ENCODE measurements at regions not wholly inside any gene's neighbourhood (a gene's known extent, or its start where the extent isn't known, plus 50 kb on each side); places are given as distances from the start of the nearest gene placed in this dataset.

DNA sequence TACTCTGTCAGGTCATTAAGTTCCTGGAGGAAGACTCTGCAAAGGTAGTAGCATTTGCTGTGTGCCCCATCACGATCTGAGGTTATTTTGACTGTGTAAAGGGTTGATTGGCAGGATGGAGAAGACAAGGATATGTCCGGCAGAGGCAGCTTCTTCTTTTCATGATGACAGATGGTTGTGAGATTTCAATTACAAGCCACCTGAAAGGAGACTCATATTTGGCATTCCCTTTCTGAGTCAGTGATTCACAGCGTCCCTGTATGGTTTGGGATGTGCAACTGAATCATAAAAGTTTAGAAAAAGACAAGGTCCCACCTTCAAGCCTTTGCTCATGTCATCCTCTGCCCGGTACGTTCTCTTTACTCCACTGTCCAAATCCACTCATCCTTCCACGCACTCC lies 113.4 kb downstream of the MTNR1B start:
- TF ChIP-seq, protein P1, sequence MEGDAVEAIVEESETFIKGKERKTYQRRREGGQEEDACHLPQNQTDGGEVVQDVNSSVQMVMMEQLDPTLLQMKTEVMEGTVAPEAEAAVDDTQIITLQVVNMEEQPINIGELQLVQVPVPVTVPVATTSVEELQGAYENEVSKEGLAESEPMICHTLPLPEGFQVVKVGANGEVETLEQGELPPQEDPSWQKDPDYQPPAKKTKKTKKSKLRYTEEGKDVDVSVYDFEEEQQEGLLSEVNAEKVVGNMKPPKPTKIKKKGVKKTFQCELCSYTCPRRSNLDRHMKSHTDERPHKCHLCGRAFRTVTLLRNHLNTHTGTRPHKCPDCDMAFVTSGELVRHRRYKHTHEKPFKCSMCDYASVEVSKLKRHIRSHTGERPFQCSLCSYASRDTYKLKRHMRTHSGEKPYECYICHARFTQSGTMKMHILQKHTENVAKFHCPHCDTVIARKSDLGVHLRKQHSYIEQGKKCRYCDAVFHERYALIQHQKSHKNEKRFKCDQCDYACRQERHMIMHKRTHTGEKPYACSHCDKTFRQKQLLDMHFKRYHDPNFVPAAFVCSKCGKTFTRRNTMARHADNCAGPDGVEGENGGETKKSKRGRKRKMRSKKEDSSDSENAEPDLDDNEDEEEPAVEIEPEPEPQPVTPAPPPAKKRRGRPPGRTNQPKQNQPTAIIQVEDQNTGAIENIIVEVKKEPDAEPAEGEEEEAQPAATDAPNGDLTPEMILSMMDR (IDR thresholded peaks at IDR 0.05; ENCODE audit: low read depth, low read length), result no peak
- TF ChIP-seq MYC (IDR thresholded peaks at IDR 0.05; ENCODE audit: low read depth, low read length) (no peak), POLR2A (IDR thresholded peaks at IDR 0.05; ENCODE audit: extremely low read depth, insufficient read length) (no peak)
- TF ChIP-seq, protein P2, sequence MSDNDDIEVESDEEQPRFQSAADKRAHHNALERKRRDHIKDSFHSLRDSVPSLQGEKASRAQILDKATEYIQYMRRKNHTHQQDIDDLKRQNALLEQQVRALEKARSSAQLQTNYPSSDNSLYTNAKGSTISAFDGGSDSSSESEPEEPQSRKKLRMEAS (IDR thresholded peaks at IDR 0.05; ENCODE audit: low read depth, low read length), result no peak
- no peak for DNase-seq (ENCODE audit: low read depth)
- no peak overlapping the region for H3K4me3 ChIP-seq (ENCODE audit: low read depth, low read length)

DNA sequence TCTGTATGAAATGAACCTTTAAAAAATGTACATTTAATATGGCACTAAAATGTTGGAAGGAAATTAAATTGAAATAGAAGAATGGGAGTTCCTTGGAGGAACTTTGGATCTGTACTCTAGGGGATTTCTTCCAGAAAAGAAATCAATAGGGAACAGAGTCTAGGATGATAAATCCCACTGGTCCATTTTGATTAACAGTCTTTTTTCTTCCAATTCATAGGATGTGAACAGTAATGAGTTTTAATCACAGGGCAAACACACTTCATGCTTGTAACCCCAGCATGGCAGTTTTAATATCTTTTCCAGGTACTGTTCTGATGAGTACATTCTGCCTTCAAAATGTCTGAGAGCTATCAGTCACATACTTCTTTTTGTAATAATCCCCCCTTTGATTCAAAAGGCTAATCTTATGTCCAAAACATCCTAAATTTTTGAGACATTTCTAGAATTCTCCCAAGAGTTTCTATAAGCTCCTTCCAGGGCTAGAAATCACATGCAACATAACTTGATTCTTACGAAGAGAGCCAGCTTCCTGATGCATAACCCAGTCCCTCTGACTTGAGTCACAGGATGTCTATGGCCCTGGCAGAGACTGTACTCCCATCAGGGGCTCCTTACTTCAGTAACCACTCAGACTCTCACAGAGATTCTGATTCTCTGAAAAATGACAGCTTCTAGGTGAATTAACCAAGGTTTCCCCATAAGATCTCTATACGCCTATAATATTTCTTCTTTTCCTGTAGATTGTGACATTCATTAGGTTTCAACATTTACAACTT lies 112.9 kb downstream of the SLC36A4 start:
- H3K4me3 ChIP-seq (ENCODE audit: low read depth, low read length), result no peak overlapping the region
- peak; percentile 85 for DNase-seq (ENCODE audit: low read depth)
- TF ChIP-seq, protein P2 (IDR thresholded peaks at IDR 0.05; ENCODE audit: low read depth, low read length), result peak; percentile 33
- TF ChIP-seq MYC (IDR thresholded peaks at IDR 0.05; ENCODE audit: low read depth, low read length), result peak; percentile 52
- TF ChIP-seq, protein P1 (IDR thresholded peaks at IDR 0.05; ENCODE audit: low read depth, low read length), result no peak

DNA sequence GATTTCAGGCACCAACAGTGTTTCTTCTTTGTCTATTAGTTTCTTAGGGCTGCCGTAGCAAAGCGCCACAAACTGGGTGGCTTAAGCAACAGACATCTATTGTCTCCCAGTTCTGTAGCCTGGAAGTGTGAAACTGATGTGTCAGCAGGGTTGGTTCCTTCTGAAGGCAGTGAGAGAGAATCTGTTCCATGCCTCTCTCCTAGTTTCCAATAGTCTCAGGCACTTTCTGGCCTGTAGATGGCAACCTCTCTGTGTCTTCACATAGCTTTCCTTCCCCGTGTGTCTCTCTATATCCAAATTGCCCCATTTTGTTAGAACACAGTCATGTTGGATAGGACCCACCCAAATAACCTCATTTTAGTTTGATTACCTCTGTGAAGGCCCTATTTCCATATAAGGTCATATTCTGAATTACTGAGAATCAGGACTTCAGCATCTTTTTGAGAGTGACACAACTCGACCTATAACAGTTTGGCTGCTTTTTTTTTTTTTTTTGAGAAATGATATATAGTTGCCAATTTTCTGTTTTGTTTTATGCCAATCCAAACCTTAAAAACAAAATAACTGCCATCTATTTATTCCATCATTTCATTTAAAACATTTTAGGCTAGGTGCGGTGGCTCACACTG lies 108.2 kb downstream of the SLC36A4 start:
- H3K4me3 ChIP-seq (ENCODE audit: low read depth, low read length), result no peak overlapping the region
- peak; percentile 69 for DNase-seq (ENCODE audit: low read depth)
- TF ChIP-seq, protein P2 (IDR thresholded peaks at IDR 0.05; ENCODE audit: low read depth, low read length), result no peak
- TF ChIP-seq POLR2A (IDR thresholded peaks at IDR 0.05; ENCODE audit: extremely low read depth, insufficient read length), result no peak
- TF ChIP-seq, protein P1 (IDR thresholded peaks at IDR 0.05; ENCODE audit: low read depth, low read length), result peak; percentile 75
